IPS DF 4.7 (cell line): ENCODE measurements at regions not wholly inside any gene's neighbourhood (a gene's known extent, or its start where the extent isn't known, plus 50 kb on each side); places are given as distances from the start of the nearest gene placed in this dataset.
"Not testable (repeated sequence)": the region's sequence is repeated elsewhere in the genome, so short reads cannot be mapped to it uniquely, and the experiment has no call there.

Experiments used
- DNase-seq: peaks from one replicate; pipeline ENCODE4 v3.0.0-alpha.2; 2013; ENCODE audit warnings: low spot score; ENCODE audit errors: extremely low read depth

DNA sequence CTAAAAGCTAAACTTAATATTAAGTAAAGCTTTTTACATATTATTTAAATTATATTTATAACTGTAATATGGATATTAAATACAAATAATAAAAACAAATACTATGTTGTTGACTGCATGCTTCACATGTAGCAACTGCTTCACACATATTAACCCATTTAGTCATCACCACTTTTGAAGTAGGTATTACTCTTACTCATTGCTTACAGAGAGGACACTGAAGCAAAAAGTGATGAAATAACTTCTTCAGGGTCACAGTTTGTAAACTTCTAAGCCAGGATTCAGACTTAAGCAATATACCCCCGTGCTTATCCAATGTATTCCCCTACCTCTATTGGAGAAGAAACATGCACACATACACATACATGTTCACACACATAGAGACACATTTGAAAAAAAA lies 166.6 kb downstream of the DKK2 start:
- DNase-seq: no peak

DNA sequence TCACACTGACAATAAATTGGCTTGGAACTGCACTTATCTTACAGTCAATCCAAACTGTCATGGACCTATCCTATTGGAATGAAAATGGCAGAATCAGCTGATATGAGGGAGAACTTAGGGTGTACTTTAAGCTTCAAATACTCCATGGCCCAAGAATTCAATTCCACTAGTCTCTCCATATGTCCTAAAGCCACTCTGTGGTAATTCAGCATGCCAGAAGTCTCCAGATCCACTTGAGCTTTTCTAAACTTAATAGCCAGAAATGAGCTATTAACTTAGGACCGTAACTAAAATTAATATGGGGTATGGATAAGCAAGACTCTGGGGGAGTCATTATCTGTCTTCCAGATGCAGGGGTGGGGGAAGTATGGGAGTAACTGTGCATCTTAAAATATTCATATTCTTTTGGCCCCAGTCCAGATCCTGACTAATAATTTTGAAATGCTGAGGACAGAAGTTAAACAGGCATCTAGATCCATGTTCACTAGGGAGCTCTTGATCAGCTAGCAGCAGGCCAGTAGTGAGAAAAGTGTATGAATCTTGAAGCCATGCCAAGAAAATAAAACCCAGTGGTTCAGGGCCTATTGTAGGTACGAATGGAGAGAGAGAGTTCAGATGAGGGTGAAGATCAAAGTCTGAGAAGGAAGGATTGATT lies 167.6 kb downstream of the DKK2 start:
- DNase-seq: no peak

DNA sequence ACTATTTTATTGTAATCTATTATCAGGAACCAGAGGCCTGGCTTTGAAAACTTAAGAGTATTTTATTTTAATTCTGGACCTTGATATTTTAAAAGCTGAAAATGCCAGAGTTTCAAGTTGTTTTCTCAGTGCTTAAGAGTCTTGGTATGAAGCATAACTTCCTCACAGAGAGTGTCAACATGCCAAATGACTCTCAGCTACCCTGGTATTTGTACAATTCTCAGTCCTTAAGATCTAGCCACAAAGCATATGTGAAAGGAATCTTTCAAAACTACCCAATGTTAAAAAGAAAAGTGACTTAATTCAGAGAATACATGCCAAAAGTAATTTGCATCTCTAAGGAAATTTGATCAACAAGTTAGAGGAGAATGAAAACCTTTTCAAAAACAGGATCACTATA lies 171.9 kb downstream of the DKK2 start:
- no peak for DNase-seq

DNA sequence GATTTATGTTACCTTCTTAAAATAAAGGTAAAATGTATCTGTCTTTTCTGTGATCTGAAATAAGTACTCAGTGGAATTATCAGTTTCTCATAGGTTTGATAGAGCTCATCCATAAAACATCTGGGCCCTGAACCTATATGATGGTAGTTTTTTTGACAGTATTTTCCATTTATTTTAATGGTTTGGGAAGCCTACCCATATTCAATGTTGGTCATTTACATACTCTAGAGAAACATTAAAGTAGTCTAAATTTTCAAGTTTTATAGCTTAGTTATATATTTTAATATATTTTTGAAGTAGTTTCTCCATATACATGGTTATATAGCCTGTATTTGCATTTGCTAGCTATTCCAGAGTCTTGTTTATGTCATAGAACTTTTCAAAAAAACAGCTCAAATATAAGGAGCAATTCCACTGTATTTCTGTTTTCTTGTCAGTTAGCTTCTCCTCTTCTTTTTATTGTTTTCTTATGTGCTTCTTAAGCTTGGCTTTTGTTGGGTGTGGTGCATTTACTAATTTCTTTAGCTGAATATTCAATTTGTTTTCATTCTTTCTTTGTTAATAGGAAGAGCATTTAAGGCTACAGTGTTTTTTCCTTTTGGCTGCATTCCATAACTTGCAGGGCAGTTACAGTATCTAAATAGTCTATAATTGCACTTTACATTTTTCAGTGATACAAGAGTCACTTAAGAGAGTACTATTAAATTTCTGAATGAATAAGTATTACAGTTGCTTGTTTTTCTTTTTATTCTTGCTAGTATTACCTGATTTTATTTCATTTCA lies 181.4 kb downstream of the DKK2 start:
- DNase-seq: no peak

DNA sequence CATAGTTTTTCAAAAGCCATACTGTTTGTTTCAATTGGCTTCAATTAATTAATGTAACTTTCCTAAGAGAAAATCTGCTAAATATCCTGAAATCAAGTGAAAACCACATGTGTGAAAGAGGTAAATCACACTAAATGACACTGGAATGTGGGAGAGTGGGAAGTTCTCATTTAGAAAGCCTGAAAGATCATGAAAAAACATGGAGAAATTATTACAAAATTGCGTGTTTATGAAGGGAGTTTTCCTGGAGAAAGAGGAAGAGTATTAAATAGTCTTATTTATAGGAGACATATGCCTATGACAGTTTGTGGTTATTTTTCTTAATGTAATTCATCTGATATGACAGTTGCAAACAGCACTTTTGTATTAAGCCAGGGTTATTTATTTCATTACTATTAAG lies 183.7 kb downstream of the DKK2 start:
- no peak for DNase-seq

DNA sequence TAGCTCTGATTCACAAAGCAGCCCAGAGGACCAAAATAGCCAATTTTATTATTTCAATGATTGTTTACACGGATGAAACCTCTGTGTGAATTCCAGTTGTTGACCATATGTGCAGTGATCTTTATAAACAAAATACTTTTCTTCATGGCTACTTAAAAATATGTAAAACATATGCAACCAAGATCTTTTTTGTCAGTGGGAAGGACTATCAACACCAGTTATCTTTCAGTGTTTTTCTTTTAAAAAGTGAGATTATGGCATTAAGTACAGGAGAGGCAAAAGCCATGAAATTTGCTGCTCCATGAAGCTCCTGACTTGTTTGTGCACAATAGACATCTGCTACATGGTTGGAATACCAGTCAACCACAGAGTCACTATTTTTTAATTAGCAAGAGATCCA lies 184.4 kb downstream of the DKK2 start:
- DNase-seq: no peak

DNA sequence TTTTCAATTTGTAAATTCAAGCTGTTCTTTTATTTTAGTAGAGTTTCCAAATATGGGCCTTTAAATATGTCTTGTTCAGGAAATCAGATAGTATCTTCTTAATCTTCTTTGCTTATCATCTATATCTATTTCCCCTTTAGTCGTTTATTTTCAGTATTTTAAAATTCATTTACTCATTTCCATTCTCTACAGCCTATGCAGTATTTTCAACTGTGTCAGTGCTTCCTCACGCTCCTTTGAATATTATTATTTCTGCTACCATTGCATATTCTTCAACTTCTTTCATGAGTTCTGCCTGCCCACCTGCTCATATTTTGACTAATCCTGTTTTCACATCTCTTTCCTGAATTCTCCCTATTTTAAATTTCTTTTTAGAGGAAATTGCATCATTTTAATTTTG lies 185.4 kb downstream of the DKK2 start:
- no peak for DNase-seq

DNA sequence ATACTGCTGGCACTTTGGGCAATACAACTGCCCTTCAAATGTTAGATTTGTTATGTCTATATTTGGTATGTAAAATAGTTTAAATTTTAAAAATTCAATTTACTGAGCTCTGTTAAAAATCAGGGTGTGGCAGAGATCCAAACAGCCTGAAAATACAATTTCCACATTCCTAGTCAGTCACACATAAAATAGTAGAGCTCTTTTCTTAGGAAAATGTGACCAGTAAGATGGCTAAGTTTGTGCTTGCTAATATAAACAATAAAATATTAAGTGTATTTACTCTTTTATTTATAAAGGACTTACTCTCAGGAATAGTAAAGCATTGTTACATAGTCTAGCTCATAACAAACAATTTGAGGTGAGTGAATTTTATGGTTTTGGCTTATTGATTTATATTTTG lies 200.2 kb downstream of the DKK2 start:
- no peak for DNase-seq

DNA sequence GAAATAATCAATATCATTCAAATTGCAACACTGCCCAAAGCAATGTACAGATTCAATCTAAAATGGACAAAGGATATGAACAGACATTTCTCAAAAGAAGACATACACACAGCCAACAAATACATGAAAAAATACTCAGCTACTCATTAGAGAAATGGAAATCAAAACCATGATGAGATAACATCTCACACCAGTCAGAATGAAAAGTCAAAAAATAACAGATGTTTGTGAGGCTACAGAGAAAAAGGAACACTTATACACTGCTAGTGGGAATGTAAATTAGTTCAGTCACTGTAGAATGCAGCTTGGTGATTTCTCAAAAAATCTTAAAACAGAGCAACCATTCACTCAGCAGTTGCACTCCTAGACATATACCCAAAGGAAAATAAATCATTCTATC lies 205.2 kb downstream of the DKK2 start:
- DNase-seq: no peak

DNA sequence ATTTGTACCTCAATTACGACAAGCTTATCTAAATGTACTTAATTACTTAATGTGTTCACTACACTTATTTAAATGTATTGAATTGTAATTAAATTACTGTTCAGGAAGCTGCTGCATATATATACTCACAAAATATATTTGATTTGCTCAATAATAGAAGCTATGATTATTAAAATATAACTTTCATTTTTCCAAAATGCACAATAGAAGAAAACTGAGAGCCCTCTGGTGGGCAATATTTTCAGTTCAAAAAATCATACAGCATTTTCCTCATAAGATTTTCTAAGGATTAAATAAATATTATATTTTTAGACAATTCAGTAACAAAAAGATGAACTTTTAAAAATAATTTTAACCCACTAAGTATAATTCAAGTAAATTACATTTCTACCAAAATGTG lies 217.3 kb downstream of the DKK2 start:
- DNase-seq: no peak

DNA sequence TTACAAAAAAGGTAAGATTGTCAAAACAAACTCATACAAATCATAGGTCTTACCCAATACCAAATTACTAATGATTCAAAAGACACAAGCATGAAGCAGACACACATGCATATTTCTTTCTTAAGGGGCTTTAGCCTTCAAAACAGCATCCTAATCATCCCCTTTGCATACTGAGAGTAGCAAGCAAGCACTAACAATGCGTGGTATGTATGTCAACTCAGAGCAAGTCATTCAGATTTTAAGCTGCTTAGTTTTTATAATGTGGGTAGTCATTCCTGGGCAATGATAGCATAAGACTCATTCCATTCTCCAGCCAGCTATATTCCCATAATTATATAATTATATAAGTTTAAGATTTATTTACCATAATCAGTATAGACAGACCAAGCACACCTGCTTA lies 219.6 kb downstream of the DKK2 start:
- DNase-seq: no peak

DNA sequence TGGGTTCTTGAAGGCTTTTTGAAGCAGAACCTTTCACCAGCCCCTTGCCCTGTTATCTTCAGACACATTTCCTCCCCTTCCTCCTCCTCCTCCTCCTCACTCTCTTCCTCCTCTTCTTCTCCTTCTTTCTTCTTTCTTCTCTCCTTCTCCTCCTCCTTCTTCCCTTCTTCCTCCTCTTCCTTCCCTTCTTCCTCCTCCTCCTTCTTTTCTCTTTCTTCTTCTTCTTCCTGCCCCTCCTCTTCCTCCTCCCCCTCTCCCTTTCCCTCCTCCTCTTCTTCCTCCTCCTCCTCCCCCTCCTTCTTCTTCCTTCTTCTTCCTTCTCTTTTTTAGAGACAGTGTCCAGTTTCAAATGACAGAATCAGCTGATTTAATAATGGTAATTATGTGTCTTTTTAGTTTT lies 226.0 kb downstream of the DKK2 start:
- no peak for DNase-seq

DNA sequence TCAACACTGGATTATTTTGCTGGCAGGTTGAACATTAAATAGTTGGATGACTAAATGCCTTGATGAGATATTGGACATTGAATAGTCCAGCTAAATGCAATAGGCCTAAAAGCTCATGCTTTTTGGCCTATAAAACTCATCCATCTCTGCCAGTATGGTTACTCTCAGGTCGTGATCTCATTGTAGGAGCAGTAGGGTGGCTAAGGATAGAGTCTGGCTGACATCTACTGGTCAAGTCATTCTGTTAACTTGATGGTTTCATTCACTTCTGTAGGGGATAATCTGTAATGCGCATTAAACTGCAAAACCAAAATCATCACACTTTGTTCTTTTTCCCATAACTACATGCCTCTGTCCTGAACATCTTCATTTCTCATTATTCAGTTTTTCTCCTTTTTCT lies 227.0 kb downstream of the DKK2 start:
- DNase-seq: peak; percentile 11

DNA sequence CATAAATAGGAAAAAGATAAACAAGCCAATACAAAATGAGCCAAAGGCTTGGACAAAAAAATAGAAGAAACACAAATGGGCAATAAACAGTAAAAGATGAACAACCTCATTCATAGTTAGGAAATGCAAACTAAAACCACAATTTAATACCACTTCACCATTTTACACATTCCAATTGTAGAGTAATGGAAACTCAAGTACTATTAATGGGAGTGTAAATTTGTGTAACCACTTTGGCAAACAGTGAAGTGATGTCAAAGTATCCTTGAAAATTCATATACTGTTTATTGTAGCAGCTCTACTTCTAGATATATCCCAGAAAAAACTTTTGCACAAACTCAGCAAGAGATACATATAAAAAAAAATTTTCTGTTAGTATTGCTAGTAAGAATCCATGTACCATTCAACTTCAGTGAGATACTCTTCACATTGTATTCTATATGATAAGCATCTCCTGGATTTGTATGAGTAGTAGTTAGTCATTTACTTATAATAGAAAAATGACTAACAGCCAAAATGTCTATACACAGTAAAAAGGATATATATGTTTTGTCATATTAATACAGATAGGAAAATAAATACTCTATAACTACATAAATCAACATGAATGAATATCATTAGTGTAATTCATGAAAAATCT lies 229.8 kb downstream of the DKK2 start:
- DNase-seq: no peak

DNA sequence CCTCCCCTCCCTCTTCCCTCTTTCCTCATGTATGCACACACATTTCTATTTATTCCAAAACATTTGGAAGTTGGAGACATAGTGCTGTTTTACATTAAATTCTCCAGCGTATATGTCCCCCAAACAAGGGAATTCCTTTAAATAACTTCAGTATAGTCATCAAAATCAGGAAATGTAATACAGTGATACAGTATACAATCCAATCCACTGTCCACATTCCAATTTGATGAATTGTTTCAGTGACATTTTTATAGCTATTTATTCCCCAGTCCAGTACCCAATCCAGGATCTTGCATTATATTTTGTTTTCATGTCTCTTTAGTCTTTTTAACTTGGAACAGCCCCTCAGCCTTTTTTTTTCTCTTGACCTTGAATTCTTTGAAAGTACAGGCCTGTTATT lies 233.0 kb downstream of the DKK2 start:
- no peak for DNase-seq

DNA sequence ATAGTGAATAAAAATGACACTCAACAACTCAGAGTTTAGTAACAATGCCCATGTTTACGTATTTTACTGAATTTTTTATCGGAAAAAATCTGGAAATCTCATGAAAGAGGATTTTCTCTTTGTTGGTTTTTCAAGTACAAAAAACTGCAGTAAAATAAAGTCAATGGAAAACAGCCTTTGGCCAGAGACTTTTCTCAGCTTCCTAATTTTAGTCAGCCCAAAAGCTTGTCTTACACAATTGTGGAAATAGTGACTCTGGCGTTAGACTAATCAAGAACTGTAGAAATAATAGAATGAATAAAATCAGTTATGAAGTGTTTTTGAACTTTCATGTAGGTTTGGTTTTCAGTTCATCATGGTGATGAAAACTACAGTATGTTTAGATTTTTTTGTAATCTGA lies 234.7 kb downstream of the DKK2 start:
- DNase-seq: no peak

DNA sequence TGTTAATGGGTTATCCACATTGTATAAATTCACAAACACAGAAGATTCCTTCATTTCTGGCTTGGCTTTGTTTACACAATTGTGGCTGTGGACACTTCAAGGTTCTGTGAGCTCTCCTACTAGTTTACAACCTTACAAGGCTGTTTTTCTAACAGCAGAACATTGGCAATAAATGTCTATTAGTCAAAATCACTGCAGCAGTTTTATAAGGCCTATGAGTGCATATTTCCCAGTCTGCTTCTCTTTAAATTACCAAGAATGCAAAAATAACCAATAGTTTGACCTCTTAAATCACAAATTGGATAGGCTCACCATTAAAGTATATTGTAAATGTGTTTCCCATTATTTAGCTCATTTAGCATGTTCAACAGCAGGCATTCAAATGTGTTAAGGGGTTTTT lies 239.2 kb downstream of the DKK2 start:
- DNase-seq: no peak

DNA sequence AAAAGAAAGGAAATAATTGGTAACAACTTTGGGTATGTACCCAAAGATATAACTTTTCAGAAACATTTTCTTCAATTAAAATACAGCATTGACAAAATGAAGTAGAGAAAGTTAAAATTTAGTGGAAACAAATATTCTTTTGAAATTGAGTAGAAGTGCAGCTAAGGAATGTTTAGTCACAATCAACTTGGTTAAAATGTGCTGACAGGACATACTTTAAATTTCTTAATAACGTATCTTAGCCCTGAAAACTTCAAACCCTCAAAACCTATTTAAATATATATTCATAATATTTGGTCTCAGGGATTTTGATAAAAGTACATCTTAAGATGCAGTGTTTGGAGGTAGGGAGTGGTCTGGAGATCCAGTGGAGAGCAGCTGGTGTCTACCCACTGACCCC lies 240.8 kb downstream of the DKK2 start:
- DNase-seq: no peak

DNA sequence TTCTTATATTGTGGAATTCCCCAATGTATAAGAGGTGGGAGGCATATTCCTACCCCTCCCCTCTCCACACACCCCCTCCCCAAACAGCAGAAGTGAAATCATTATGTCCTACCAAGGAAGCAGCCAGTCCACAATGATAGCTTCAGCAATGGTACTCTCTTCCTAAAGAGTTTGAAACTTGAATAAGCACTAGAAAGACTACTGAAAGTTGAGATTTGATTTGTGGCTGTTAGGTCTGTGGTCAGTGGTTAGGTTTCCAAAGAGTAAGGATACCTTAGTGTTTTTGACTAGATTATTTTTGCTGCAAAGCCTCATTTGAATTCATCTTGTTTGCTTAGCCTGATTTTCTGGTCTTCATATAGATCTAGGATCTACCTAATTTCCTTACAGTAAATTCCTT lies 242.2 kb downstream of the DKK2 start:
- DNase-seq: no peak

DNA sequence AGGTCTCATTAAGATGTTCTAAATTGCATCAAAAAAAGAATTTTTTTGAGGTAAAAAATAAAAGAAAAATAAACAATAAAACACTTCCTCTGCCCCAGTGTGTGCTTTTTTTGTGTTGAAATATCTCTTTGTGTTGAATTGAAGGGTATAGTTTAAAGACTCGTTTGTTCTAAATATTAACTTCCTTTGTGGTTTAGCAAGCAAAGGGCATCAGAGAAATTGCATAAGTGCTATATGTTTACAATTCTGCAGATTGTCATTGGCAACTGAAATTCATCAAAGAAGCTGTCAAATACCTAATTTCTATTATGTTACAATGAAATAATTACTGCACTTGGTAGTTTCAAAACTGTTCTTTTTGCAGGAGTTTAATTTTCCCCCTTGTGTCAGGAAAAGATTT lies 260.5 kb downstream of the DKK2 start:
- DNase-seq: no peak

DNA sequence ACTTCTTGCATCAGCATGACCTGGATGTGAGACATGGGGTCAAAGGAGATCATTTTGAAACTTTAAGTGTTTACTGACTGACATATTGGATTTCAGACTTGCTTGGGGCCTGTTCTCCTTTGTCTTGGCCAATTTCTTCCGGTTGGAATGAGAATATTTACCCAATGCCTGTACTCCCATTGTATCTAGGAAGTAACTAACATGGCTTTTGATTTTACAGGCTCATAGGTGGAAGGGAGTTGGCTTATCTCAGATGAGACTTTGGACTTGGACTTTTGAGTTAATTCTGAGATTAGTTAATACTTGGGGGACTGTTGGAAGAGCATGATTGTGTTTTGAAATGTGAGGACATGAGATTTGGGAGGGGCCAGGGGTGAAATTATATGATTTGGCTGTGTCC lies 262.1 kb downstream of the DKK2 start:
- not testable (repeated sequence) for DNase-seq

DNA sequence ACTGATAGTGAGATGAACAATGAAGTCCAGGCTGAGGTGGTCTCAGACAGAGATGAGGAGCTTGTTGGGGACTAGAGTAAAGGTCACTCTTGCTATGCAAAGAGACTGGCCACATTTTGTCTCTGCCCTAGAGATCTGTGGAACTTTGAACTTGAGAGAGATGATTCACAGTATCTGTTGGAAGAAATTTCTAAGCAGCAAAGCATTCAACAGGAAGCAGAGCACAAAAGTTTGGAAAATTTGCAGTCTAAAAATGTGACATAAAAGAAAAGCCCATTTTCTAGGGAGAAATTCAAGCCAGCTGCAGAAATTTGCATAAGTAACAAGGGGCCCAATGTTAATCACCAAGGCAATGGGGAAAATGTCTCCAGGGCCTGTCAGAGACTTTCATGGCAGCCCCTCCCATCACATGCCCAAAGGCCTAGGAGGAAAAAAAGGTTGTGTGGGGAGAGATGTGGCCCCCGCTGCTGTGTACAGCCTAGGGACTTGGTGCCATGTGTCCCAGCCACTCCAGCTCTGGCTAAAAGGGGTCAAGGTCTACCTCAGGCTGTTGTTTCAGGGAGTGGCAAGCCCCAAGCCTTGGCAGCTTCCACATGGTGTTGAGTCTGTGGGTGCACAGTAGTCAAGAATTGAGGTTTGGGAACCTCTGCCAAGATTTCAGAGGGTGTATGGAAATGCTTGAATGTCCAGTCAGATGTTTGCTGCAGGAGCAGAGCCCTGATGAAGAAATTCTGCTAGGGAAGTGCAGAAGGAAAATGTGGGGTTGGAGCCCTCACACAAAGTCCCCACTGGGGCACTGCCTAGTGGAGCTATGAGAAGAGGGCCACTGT lies 262.8 kb downstream of the DKK2 start:
- no peak for DNase-seq
